WERI-Rb-1 (cell line): ENCODE measurements at regions not wholly inside any gene's neighbourhood (a gene's known extent, or its start where the extent isn't known, plus 50 kb on each side); places are given as distances from the start of the nearest gene placed in this dataset.

Experiments
- DNase-seq: peaks from one replicate; pipeline ENCODE4 v3.0.0-alpha.2; 2020
- H3K27ac ChIP-seq: fragments of 250-450 bp; sonication (Bioruptor Pico); 2 replicates; pipeline ENCODE4 v1.5.1; 2020; ENCODE audit warnings: mild to moderate bottlenecking, moderate library complexity
- H3K27me3 ChIP-seq: fragments of 250-450 bp; sonication (Bioruptor Pico); 2 replicates; pipeline ENCODE4 v1.5.1; 2021; ENCODE audit warnings: mild to moderate bottlenecking, low read depth, moderate library complexity; ENCODE audit not compliant: insufficient read depth, severe bottlenecking
- H3K36me3 ChIP-seq: fragments of 250-450 bp; sonication (Bioruptor Pico); 2 replicates; pipeline ENCODE4 v1.5.1; 2020; ENCODE audit warnings: mild to moderate bottlenecking, moderate library complexity
- H3K4me3 ChIP-seq: 2 replicates; pipeline ENCODE4 v1.5.1; 2011; ENCODE audit warnings: low read depth, mild to moderate bottlenecking, control low read depth, low read length
- H3K9me3 ChIP-seq: fragments of 250-450 bp; sonication (Bioruptor Pico); 2 replicates; pipeline ENCODE4 v1.5.1; 2021; ENCODE audit warnings: mild to moderate bottlenecking, moderate library complexity; ENCODE audit not compliant: severe bottlenecking
- TF ChIP-seq, protein P1 (sequence below): IDR thresholded peaks from 2 replicates; pipeline ENCODE4 v1.5.1; 2011; ENCODE audit warnings: low read depth, mild to moderate bottlenecking, control low read depth, inconsistent platforms, low read length

- Histone ChIP-seq H3K36me3 (no peaks in the 10 kb centered on the region), H3K9me3 (no peaks in the 10 kb centered on the region), H3K4me3 (no peak overlapping the region), H3K27me3 (no peaks in the 10 kb centered on the region), H3K27ac (no peak overlapping the region)
- no peak for DNase-seq
- TF ChIP-seq, protein P1, sequence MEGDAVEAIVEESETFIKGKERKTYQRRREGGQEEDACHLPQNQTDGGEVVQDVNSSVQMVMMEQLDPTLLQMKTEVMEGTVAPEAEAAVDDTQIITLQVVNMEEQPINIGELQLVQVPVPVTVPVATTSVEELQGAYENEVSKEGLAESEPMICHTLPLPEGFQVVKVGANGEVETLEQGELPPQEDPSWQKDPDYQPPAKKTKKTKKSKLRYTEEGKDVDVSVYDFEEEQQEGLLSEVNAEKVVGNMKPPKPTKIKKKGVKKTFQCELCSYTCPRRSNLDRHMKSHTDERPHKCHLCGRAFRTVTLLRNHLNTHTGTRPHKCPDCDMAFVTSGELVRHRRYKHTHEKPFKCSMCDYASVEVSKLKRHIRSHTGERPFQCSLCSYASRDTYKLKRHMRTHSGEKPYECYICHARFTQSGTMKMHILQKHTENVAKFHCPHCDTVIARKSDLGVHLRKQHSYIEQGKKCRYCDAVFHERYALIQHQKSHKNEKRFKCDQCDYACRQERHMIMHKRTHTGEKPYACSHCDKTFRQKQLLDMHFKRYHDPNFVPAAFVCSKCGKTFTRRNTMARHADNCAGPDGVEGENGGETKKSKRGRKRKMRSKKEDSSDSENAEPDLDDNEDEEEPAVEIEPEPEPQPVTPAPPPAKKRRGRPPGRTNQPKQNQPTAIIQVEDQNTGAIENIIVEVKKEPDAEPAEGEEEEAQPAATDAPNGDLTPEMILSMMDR: no peak
Observed at GRCh38 chr6:80976336-80976735, 776.1 kb downstream of the TENT5A start.

GRCh38 chr6:80974579-80974978 is 777.9 kb downstream of the TENT5A start:
- H3K27ac ChIP-seq: no peak overlapping the region
- no peak for DNase-seq
- H3K4me3 ChIP-seq: no peak overlapping the region
- TF ChIP-seq, protein P1: no peak
- H3K27me3 ChIP-seq: no peaks in the 10 kb centered on the region
- H3K36me3 ChIP-seq: no peaks in the 10 kb centered on the region
- no peaks in the 10 kb centered on the region for H3K9me3 ChIP-seq

DNA sequence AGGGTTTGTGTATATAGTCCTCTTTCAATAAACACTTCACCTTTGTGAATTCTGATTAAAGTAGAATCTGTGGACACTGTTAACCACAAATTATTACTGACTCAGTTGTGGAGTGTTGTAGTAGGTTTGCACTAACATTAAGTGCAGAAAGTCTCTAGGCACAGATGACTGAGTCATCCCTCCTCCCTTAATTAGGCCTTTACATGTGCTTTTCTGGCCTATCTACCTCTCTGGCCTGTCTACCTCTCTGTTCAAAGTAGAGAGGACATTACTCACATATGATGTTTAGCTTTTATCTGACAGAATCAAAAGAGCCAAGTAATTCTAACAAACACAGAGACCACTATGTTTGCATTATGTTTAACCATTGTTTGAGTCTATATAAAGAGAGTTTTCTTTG is 783.0 kb downstream of the TENT5A start:
- Histone ChIP-seq H3K27me3 (no peaks in the 10 kb centered on the region), H3K9me3 (no peaks in the 10 kb centered on the region), H3K4me3 (no peak overlapping the region), H3K27ac (no peak overlapping the region), H3K36me3 (no peaks in the 10 kb centered on the region)
- TF ChIP-seq, protein P1: no peak
- DNase-seq: no peak

- H3K27me3 ChIP-seq: no peaks in the 10 kb centered on the region
- no peak overlapping the region for H3K4me3 ChIP-seq
- no peak for DNase-seq
- TF ChIP-seq, protein P1: no peak
- H3K9me3 ChIP-seq: no peaks in the 10 kb centered on the region
- no peak overlapping the region for H3K27ac ChIP-seq
- H3K36me3 ChIP-seq: no peaks in the 10 kb centered on the region
Observed at GRCh38 chr6:80967609-80968008, 784.9 kb downstream of the TENT5A start.

- DNase-seq: no peak
- Histone ChIP-seq H3K36me3 (no peaks in the 10 kb centered on the region), H3K9me3 (no peaks in the 10 kb centered on the region), H3K27ac (no peak overlapping the region), H3K4me3 (no peak overlapping the region), H3K27me3 (no peaks in the 10 kb centered on the region)
- TF ChIP-seq, protein P1: no peak
Observed at GRCh38 chr6:80962382-80962781, 790.1 kb downstream of the TENT5A start.

- TF ChIP-seq, protein P1: no peak
- no peak overlapping the region for H3K4me3 ChIP-seq
- DNase-seq: no peak
- no peaks in the 10 kb centered on the region for H3K27me3 ChIP-seq
- no peaks in the 10 kb centered on the region for H3K9me3 ChIP-seq
- H3K27ac ChIP-seq: no peak overlapping the region
- no peaks in the 10 kb centered on the region for H3K36me3 ChIP-seq
Observed at GRCh38 chr6:80961166-80961565, 791.3 kb downstream of the TENT5A start.
